ENCODE measurements at regions not wholly inside any gene's neighbourhood (a gene's known extent, or its start where the extent isn't known, plus 50 kb on each side); places are given as distances from the start of the nearest gene placed in this dataset.

DNA sequence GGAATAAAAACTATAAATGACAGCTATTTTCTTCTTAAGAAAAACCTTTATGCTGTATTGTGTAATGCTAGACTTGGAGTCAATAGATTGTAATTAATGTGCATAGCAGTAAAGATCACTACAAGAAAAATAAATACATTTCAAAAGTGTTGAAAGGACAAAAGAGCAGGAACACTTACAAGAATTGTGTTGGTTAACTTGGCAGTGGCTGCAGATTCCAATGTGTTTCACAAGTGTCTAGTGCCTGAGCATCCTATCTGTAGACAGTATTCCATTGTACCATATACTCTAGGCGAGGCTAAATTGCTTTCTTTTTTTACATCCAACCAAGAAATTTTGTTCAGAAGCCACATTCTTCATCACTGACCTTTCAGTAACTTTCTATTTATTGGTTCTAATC, 924.1 kb downstream of the EPHA7 start:
- Mint-ChIP-seq H3K27me3 (no peaks in the 10 kb centered on the region), H3K4me1 (no peaks in the 10 kb centered on the region), H3K27ac (no peak overlapping the region), H3K36me3 (ENCODE audit: low read depth) (no peaks in the 10 kb centered on the region), H3K4me3 (no peak overlapping the region), H3K9me3 (peaks cover 1% of the 10 kb centered on the region)
- ChIA-PET POLR2A (no interaction called here), CTCF (no interaction called here)
- ATAC-seq (ENCODE audit: low read depth) (no peak), DNase-seq (no peak)
- TF ChIP-seq, protein P1, sequence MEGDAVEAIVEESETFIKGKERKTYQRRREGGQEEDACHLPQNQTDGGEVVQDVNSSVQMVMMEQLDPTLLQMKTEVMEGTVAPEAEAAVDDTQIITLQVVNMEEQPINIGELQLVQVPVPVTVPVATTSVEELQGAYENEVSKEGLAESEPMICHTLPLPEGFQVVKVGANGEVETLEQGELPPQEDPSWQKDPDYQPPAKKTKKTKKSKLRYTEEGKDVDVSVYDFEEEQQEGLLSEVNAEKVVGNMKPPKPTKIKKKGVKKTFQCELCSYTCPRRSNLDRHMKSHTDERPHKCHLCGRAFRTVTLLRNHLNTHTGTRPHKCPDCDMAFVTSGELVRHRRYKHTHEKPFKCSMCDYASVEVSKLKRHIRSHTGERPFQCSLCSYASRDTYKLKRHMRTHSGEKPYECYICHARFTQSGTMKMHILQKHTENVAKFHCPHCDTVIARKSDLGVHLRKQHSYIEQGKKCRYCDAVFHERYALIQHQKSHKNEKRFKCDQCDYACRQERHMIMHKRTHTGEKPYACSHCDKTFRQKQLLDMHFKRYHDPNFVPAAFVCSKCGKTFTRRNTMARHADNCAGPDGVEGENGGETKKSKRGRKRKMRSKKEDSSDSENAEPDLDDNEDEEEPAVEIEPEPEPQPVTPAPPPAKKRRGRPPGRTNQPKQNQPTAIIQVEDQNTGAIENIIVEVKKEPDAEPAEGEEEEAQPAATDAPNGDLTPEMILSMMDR (IDR thresholded peaks at IDR 0.05): no peak
- intact Hi-C loops (cut with micrococcal nuclease): no loop called here

DNA sequence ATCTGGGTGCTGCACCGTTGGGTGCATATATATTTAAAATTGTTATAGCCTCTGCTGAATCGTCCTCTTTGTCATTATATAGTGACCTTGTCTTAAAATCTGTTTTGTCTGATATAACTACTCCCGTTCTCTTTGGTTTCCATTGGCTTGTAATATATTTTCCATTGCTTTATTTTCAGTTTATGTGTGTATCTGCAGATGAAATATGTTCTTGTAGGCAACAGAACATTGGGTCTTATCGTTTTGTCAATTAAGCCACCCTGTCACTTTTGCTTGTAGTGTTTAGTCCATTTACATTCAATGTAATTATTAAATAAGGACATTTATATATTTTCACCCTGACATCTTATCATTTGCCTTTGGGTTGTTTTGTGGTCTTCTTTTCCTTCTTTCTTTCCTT, 933.9 kb downstream of the EPHA7 start:
- intact Hi-C loops (cut with micrococcal nuclease): no loop called here
- no peak for ATAC-seq (ENCODE audit: low read depth)
- no peaks in the 10 kb centered on the region for H3K4me1 Mint-ChIP-seq
- DNase-seq: no peak
- H3K36me3 Mint-ChIP-seq (ENCODE audit: low read depth): no peaks in the 10 kb centered on the region
- H3K27me3 Mint-ChIP-seq: no peaks in the 10 kb centered on the region
- no peak overlapping the region for H3K4me3 Mint-ChIP-seq
- TF ChIP-seq, protein P1 (IDR thresholded peaks at IDR 0.05): no peak
- CTCF ChIA-PET: no interaction called here
- peaks cover 4% of the 10 kb centered on the region for H3K9me3 Mint-ChIP-seq
- H3K27ac Mint-ChIP-seq: no peak overlapping the region
- POLR2A ChIA-PET: no interaction called here

- Mint-ChIP-seq H3K4me3 (no peak overlapping the region), H3K9me3 (peaks cover 3% of the 10 kb centered on the region), H3K27ac (no peak overlapping the region), H3K4me1 (no peaks in the 10 kb centered on the region), H3K36me3 (ENCODE audit: low read depth) (no peaks in the 10 kb centered on the region), H3K27me3 (no peaks in the 10 kb centered on the region)
- ChIA-PET POLR2A (no interaction called here), CTCF (no interaction called here)
- ATAC-seq (ENCODE audit: low read depth) (no peak), DNase-seq (no peak)
- TF ChIP-seq, protein P1 (IDR thresholded peaks at IDR 0.05): no peak
- intact Hi-C loops (cut with micrococcal nuclease): no loop called here
These were observed 939.5 kb downstream of the EPHA7 start for GRCh38 chr6:92479831-92480230.

- ChIA-PET POLR2A (no interaction called here), CTCF (no interaction called here)
- no peak for DNase-seq
- Mint-ChIP-seq H3K9me3 (peaks cover 3% of the 10 kb centered on the region), H3K4me1 (no peaks in the 10 kb centered on the region), H3K4me3 (no peak overlapping the region), H3K27me3 (no peaks in the 10 kb centered on the region), H3K27ac (no peak overlapping the region), H3K36me3 (ENCODE audit: low read depth) (no peaks in the 10 kb centered on the region)
- ATAC-seq (ENCODE audit: low read depth): no peak
- TF ChIP-seq, protein P1 (IDR thresholded peaks at IDR 0.05): no peak
- intact Hi-C loops (cut with micrococcal nuclease): no loop called here
These were observed 946.3 kb downstream of the EPHA7 start for GRCh38 chr6:92473056-92473455.

GRCh38 chr6:92469186-92469828, 950.1 kb downstream of the EPHA7 start:
- H3K9me3 Mint-ChIP-seq: peaks cover 11% of the 10 kb centered on the region
- no peaks in the 10 kb centered on the region for H3K27me3 Mint-ChIP-seq
- no peaks in the 10 kb centered on the region for H3K36me3 Mint-ChIP-seq (ENCODE audit: low read depth)

More at GRCh38 chr6:92469186-92469828, 950.1 kb downstream of the EPHA7 start:
- intact Hi-C loops (cut with micrococcal nuclease): no loop called here
- DNase-seq: no peak
- Mint-ChIP-seq H3K27ac (no peak overlapping the region), H3K4me3 (no peak overlapping the region), H3K4me1 (no peaks in the 10 kb centered on the region)
- TF ChIP-seq, protein P1 (IDR thresholded peaks at IDR 0.05): no peak
- POLR2A ChIA-PET: no interaction called here
- CTCF ChIA-PET: no interaction called here
- no peak for ATAC-seq (ENCODE audit: low read depth)

Data from activated B cell treated with CpG ODN at 0.5 μM for 24 hours (primary cell).